ENCODE measurements at regions not wholly inside any gene's neighbourhood (a gene's known extent, or its start where the extent isn't known, plus 50 kb on each side); places are given as distances from the start of the nearest gene placed in this dataset.

DNA sequence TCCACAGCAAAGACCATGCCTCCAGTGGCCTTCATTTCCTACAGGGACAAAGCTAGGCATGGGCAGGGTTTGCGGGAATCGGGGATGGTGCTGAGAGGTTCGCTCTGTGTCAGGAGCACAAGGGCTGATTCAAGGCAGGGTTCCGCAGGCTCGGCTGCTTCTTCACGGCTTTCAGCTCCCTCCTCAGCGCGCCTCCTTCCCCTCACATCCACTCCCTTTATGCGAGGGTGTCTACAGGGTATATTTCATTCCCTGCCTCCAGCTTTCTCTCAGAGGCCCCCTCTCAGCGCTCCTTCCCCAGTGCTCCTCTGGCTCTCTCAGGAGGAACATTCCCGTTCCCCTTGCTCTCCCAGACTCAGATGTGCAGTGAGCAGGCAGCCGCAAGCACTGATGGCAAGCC is 78.7 kb upstream of the ASB18 start:
- no peak for ATAC-seq
- Histone ChIP-seq H3K4me1 (peaks cover 0 to 8% of the 10 kb centered on the region in 2 donors), H3K27ac (no peak overlapping the region)

DNA sequence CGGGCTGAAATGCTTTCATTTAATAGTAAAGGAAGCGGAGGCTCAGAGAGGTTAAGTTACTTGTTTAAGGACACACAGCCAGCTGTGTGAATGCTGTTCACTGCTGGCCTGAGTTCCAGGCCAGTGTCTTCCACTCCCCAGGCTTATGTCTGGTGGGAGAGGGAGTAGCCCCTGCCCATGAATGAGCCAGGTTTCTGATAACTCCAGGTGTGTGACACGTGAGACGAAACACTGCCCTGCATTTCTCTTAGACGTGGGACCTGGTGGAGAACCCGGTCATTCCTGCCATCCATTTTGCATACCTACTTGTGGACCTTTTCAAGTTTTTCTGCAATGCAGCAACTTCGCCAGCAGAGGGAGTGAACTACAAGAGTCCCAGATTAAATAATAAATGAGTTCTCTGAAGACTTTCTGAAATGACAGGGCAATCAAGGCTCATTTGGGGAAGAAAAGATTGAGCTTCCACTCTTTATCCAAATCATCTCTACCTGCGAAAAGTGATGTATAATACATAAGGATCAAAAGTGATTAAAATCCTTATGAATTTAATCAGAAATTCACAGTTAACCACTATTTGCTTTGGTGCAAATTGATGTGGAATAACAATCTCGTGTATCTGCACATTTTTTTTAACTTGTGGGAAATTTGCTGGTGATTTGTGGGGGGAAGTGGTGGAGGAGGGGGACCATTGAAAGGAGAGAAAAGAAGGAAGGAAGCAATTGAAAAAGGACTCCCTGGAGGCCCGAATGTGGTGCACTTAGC is 79.4 kb upstream of the ASB18 start:
- Histone ChIP-seq H3K4me1 (peaks cover 0 to 6% of the 10 kb centered on the region in 2 donors), H3K36me3 (no peaks in the 10 kb centered on the region), H3K27ac (no peak overlapping the region), H3K27me3 (no peaks in the 10 kb centered on the region), H3K9me3 (no peaks in the 10 kb centered on the region), H3K4me3 (no peak overlapping the region)
- DNase-seq (peak in 2 of 4 donors; percentile 57 to 69), ATAC-seq (peak; percentile 73)
- peak; percentile 80 for TF ChIP-seq CTCF (IDR thresholded peaks at IDR 0.05)
- intact Hi-C loops (cut with DNase I) = no loop called here

More for the DNA sequence above, 78.7 kb upstream of the ASB18 start:
- H3K36me3 ChIP-seq = no peaks in the 10 kb centered on the region
- H3K4me3 ChIP-seq = no peak overlapping the region
- no peaks in the 10 kb centered on the region for H3K27me3 ChIP-seq
- no peaks in the 10 kb centered on the region for H3K9me3 ChIP-seq
- DNase-seq = no peak
- intact Hi-C loops (cut with DNase I) = no loop called here
- no peak for TF ChIP-seq CTCF (IDR thresholded peaks at IDR 0.05)

DNA sequence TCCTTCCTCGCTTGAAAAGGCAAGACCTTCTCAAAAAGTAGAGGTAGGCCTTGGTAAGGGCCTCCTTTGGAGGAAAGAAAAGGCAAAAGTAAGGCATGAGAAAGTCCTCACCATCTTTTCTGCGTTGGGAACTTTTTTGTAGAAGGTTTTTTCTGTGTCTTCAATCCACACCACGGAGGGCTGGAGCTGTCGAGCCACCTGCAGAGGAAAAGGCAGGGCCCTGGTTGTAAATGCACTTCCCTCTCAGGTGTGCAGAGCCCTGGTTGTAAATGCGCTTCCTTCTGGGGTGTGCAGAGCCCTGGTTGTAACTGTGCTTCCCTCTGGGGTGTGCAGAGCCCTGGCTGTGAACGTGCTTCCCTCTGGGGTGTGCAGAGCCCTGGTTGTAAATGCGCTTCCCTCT is 80.2 kb upstream of the ASB18 start:
- Histone ChIP-seq H3K9me3 (no peaks in the 10 kb centered on the region), H3K36me3 (no peaks in the 10 kb centered on the region), H3K4me3 (no peak overlapping the region), H3K4me1 (no peaks in the 10 kb centered on the region), H3K27ac (no peak overlapping the region), H3K27me3 (no peaks in the 10 kb centered on the region)
- ATAC-seq = no peak
- intact Hi-C loops (cut with DNase I) = no loop called here
- no peak for DNase-seq
- TF ChIP-seq CTCF (IDR thresholded peaks at IDR 0.05) = no peak

- no peak for ATAC-seq
- no peaks in the 10 kb centered on the region for H3K27me3 ChIP-seq
- no peaks in the 10 kb centered on the region for H3K9me3 ChIP-seq
- no peaks in the 10 kb centered on the region for H3K36me3 ChIP-seq
- no peak overlapping the region for H3K27ac ChIP-seq
- DNase-seq = no peak
- intact Hi-C loops (cut with DNase I) = no loop called here
- no peak overlapping the region for H3K4me3 ChIP-seq
- H3K4me1 ChIP-seq = no peaks in the 10 kb centered on the region
- no peak for TF ChIP-seq CTCF (IDR thresholded peaks at IDR 0.05)
Measured at GRCh38 chr2:236345081-236345714, 81.0 kb upstream of the ASB18 start.

DNA sequence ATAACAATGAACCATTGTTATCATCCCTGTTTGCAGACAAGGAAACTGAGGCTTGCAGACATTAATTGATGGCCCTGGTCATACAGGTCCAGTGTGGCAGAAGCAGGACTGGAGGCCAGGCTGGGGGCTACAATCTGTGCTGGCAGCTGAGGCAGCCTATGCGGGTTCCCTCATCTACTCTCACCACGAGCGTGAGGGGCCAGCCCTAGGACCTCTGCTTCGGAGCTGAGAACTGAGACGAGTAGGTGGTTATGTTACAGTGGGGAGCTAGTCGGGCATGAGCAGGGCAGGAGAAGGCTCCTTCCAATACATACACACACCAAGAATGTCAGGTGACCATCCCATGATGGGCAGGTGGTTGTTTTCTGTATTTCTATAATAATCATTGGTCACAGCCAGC is 82.2 kb upstream of the ASB18 start:
- TF ChIP-seq CTCF (IDR thresholded peaks at IDR 0.05) = no peak
- no peak for ATAC-seq

More for the DNA sequence above, 82.2 kb upstream of the ASB18 start:
- no peaks in the 10 kb centered on the region for H3K36me3 ChIP-seq
- no peaks in the 10 kb centered on the region for H3K27me3 ChIP-seq
- no peaks in the 10 kb centered on the region for H3K9me3 ChIP-seq
- no peak for DNase-seq
- H3K27ac ChIP-seq = no peak overlapping the region
- intact Hi-C loops (cut with DNase I) = no loop called here
- no peaks in the 10 kb centered on the region for H3K4me1 ChIP-seq
- H3K4me3 ChIP-seq = no peak overlapping the region

Data from left lung (tissue), 4 donors.